Kidney epithelial cell (primary cell): ENCODE measurements at regions not wholly inside any gene's neighbourhood (a gene's known extent, or its start where the extent isn't known, plus 50 kb on each side); places are given as distances from the start of the nearest gene placed in this dataset.

ENCODE experiments used
- DNase-seq: peaks from one replicate; pipeline ENCODE4 v3.0.0-alpha.2; 2010; ENCODE audit warnings: low read depth
- H3K27me3 ChIP-seq: 2 replicates; pipeline ENCODE4 v1.6.0; 2011; ENCODE audit warnings: low read length; ENCODE audit not compliant: control insufficient read depth, insufficient read depth
- H3K36me3 ChIP-seq: 2 replicates; pipeline ENCODE4 v1.5.1; 2011; ENCODE audit warnings: low read length; ENCODE audit not compliant: control insufficient read depth, insufficient read depth
- H3K4me3 ChIP-seq: 2 replicates; pipeline ENCODE4 v1.5.1; 2011; ENCODE audit warnings: low read depth, mild to moderate bottlenecking, control low read depth, low read length
- CTCF ChIP-seq: IDR thresholded peaks from 2 replicates; pipeline ENCODE4 v1.5.1; 2011; ENCODE audit warnings: mild to moderate bottlenecking, moderate library complexity, low read length, control low read depth, inconsistent platforms; ENCODE audit not compliant: insufficient read depth, poor library complexity, severe bottlenecking

GRCh38 chr11:70733327-70734325, 335.3 kb downstream of the CTTN start:
- no peak for DNase-seq
- no peaks in the 10 kb centered on the region for H3K36me3 ChIP-seq
- no peak for TF ChIP-seq CTCF
- no peak overlapping the region for H3K4me3 ChIP-seq
- no peaks in the 10 kb centered on the region for H3K27me3 ChIP-seq

- no peak for DNase-seq
- Histone ChIP-seq H3K36me3 (no peaks in the 10 kb centered on the region), H3K27me3 (no peaks in the 10 kb centered on the region), H3K4me3 (no peak overlapping the region)
- no peak for TF ChIP-seq CTCF
Measured at GRCh38 chr11:70734379-70734778, 336.1 kb downstream of the CTTN start.

- Histone ChIP-seq H3K4me3 (no peak overlapping the region), H3K27me3 (no peaks in the 10 kb centered on the region), H3K36me3 (no peaks in the 10 kb centered on the region)
- DNase-seq = no peak
- no peak for TF ChIP-seq CTCF
Measured at GRCh38 chr11:70734911-70735310, 336.6 kb downstream of the CTTN start.

- no peak overlapping the region for H3K4me3 ChIP-seq
- TF ChIP-seq CTCF = no peak
- no peaks in the 10 kb centered on the region for H3K27me3 ChIP-seq
- H3K36me3 ChIP-seq = no peaks in the 10 kb centered on the region
- no peak for DNase-seq
Measured at GRCh38 chr11:70735976-70736375, 337.6 kb downstream of the CTTN start.

GRCh38 chr11:70736461-70736860, 338.1 kb downstream of the CTTN start:
- Histone ChIP-seq H3K27me3 (no peaks in the 10 kb centered on the region), H3K4me3 (no peak overlapping the region), H3K36me3 (no peaks in the 10 kb centered on the region)
- TF ChIP-seq CTCF = no peak
- DNase-seq = no peak
